SK-N-SH (cell line): ENCODE measurements at regions not wholly inside any gene's neighbourhood (a gene's known extent, or its start where the extent isn't known, plus 50 kb on each side); places are given as distances from the start of the nearest gene placed in this dataset.

ENCODE experiments used
- CTCF ChIA-PET: fragments of 300-600, 350-600 bp; formaldehyde crosslinking; extraction: SDS; loops from one replicate; lab custom pipeline; 2021; lab: Yijun Ruan, JAX
- POLR2A ChIA-PET: fragments of 350-600 bp; sonication (Branson Sonifier 250); formaldehyde crosslinking; extraction: SDS; loops from one replicate; lab custom pipeline; 2020; ENCODE audit warnings: antibody characterized with exemption, inconsistent platforms; lab: Yijun Ruan, JAX
- DNase-seq: peaks from one replicate; pipeline ENCODE4 v3.0.0; 2012
- H2AFZ ChIP-seq: fragments of 200-600 bp; sonication (generic); 2 replicates; pipeline ENCODE4 v1.8.1; 2016; ENCODE audit warnings: antibody characterized with exemption, mild to moderate bottlenecking, low read depth
- H3F3A ChIP-seq: fragments of 200-600 bp; sonication (generic); replicated peaks from 2 replicates; pipeline ENCODE3; 2016; ENCODE audit warnings: antibody characterized with exemption, mild to moderate bottlenecking; ENCODE audit not compliant: insufficient read depth
- H3K27ac ChIP-seq, 2 experiments: fragments of 200-500 bp in 1 of 2; fragments of 200-600 bp in 1 of 2; sonication (Bioruptor generic) in 1 of 2; sonication (generic), shearing (Covaris generic) in 1 of 2; 2 replicates each; pipeline versions ENCODE4 v1.5.1 to v1.6.1; 2014 to 2016; ENCODE audit warnings: low read depth in 2 of 2, inconsistent platforms in 1 of 2, low read length in 1 of 2, mild to moderate bottlenecking in 1 of 2, mixed read lengths in 1 of 2
- H3K27me3 ChIP-seq: fragments of 200-600 bp; sonication (generic), shearing (Covaris generic); 2 replicates; pipeline ENCODE4 v1.6.1; 2016; ENCODE audit warnings: mixed run types; ENCODE audit not compliant: insufficient read depth
- H3K36me3 ChIP-seq, 2 experiments: fragments of 200-500 bp in 1 of 2; fragments of 200-600 bp in 1 of 2; sonication (Bioruptor generic) in 1 of 2; sonication (generic) in 1 of 2; replicated peaks in 1 of 2; 2 replicates each; pipeline versions ENCODE3 to v1.5.1; 2014 to 2016; ENCODE audit warnings: low read length in 1 of 2, mild to moderate bottlenecking in 1 of 2; ENCODE audit not compliant: insufficient read depth in 2 of 2, control insufficient read depth in 1 of 2
- H3K4me1 ChIP-seq, 2 experiments: fragments of 200-500 bp in 1 of 2; fragments of 200-600 bp in 1 of 2; sonication (Bioruptor generic) in 1 of 2; sonication (generic), shearing (Covaris generic) in 1 of 2; 2 replicates each; pipeline versions ENCODE4 v1.5.1 to v1.6.1; 2014 to 2016; ENCODE audit warnings: low read depth in 1 of 2, low read length in 1 of 2, mixed run types in 1 of 2; ENCODE audit not compliant: insufficient read depth in 2 of 2, control insufficient read depth in 1 of 2
- H3K4me2 ChIP-seq: fragments of 200-600 bp; sonication (generic), shearing (Covaris generic); 2 replicates; pipeline ENCODE4 v1.6.1; 2017; ENCODE audit warnings: mixed run types
- H3K4me3 ChIP-seq, 2 experiments: fragments of 200-500 bp in 1 of 2; fragments of 200-600 bp in 1 of 2; sonication (Bioruptor generic) in 1 of 2; sonication (generic), shearing (Covaris generic) in 1 of 2; 2 replicates each; pipeline versions ENCODE4 v1.5.1 to v1.8.1; 2014 to 2016; ENCODE audit warnings: low read depth in 2 of 2, inconsistent platforms in 1 of 2, low read length in 1 of 2, mild to moderate bottlenecking in 1 of 2, mixed read lengths in 1 of 2, moderate library complexity in 1 of 2
- H3K79me2 ChIP-seq: fragments of 200-600 bp; sonication (generic); 2 replicates; pipeline ENCODE4 v1.8.1; 2017; ENCODE audit warnings: mild to moderate bottlenecking; ENCODE audit not compliant: insufficient read depth
- H3K9ac ChIP-seq: fragments of 200-600 bp; sonication (generic); 2 replicates; pipeline ENCODE4 v1.6.1; 2017; ENCODE audit warnings: mixed run types
- H3K9me2 ChIP-seq: fragments of 200-600 bp; sonication (generic); 2 replicates; pipeline ENCODE4 v1.6.1; 2017; ENCODE audit warnings: mixed run types
- H3K9me3 ChIP-seq: fragments of 200-600 bp; sonication (generic); 2 replicates; pipeline ENCODE4 v1.6.1; 2017; ENCODE audit warnings: mixed run types, mild to moderate bottlenecking, moderate library complexity
- H4K20me1 ChIP-seq: fragments of 200-600 bp; sonication (generic); 2 replicates; pipeline ENCODE4 v1.6.1; 2017; ENCODE audit warnings: mild to moderate bottlenecking, mixed run types; ENCODE audit not compliant: insufficient read depth
- CHD2 ChIP-seq: fragments of 150-350 bp; IDR thresholded peaks from 2 replicates; pipeline ENCODE4 v1.6.1; 2018; ENCODE audit warnings: low read length; ENCODE audit not compliant: partially characterized antibody
- EP300 ChIP-seq, 2 experiments: IDR thresholded peaks; 2 replicates each; pipeline versions ENCODE4 v1.4.0 to v1.6.1; 2012; ENCODE audit warnings: borderline replicate concordance in 1 of 2, low read depth in 1 of 2, low read length in 1 of 2
- EZH2phosphoT487 ChIP-seq: fragments of 200-600 bp; sonication (generic); IDR thresholded peaks from 2 replicates; pipeline ENCODE4 v1.6.1; 2017; ENCODE audit warnings: low read depth, mixed run types, mild to moderate bottlenecking, antibody characterized with exemption, moderate library complexity, borderline replicate concordance
- FOSL2 ChIP-seq: IDR thresholded peaks from 2 replicates; pipeline ENCODE4 v1.4.0; 2012; ENCODE audit warnings: low read depth, mild to moderate bottlenecking, moderate library complexity, borderline replicate concordance
- FOXJ3 ChIP-seq: sonication (generic); formaldehyde crosslinking; IDR thresholded peaks from 2 replicates; pipeline ENCODE4 v1.5.1; 2020; ENCODE audit warnings: mild to moderate bottlenecking, missing genetic modification reagents
- JUND ChIP-seq: IDR thresholded peaks from 2 replicates; pipeline ENCODE4 v1.4.0; 2012
- MAX ChIP-seq: IDR thresholded peaks from 2 replicates; pipeline ENCODE4 v1.4.0; 2012; ENCODE audit warnings: low read depth
- MXI1 ChIP-seq: IDR thresholded peaks from 2 replicates; pipeline ENCODE4 v1.6.1; 2012; ENCODE audit warnings: mild to moderate bottlenecking, low read depth, low read length, improper control_type of control experiment
- NFIC ChIP-seq: IDR thresholded peaks from 2 replicates; pipeline ENCODE4 v1.4.0; 2012; ENCODE audit warnings: borderline replicate concordance
- NRF1 ChIP-seq: IDR thresholded peaks from 2 replicates; pipeline ENCODE4 v1.6.1; 2012; ENCODE audit warnings: low read depth, mild to moderate bottlenecking, low read length
- RAD21 ChIP-seq: IDR thresholded peaks from 2 replicates; pipeline ENCODE4 v1.6.1; 2012; ENCODE audit warnings: mild to moderate bottlenecking, low read length
- RCOR1 ChIP-seq: fragments of 150-350 bp; IDR thresholded peaks from 2 replicates; pipeline ENCODE4 v1.6.1; 2017; ENCODE audit warnings: antibody characterized with exemption, low read length
- RFX5 ChIP-seq: IDR thresholded peaks from 2 replicates; pipeline ENCODE4 v1.6.1; 2012; ENCODE audit warnings: mild to moderate bottlenecking, improper control_type of control experiment, low read length
- RXRA ChIP-seq: IDR thresholded peaks from 2 replicates; pipeline ENCODE4 v1.4.0; 2012; ENCODE audit warnings: low read depth, mild to moderate bottlenecking, borderline replicate concordance
- SIN3A ChIP-seq: IDR thresholded peaks from 2 replicates; pipeline ENCODE4 v1.6.1; 2012; ENCODE audit warnings: low read depth, mild to moderate bottlenecking, low read length, moderate library complexity, borderline replicate concordance
- SMC3 ChIP-seq: IDR thresholded peaks from 2 replicates; pipeline ENCODE4 v1.6.1; 2012; ENCODE audit warnings: low read depth, low read length, improper control_type of control experiment
- TAF1 ChIP-seq: IDR thresholded peaks from 2 replicates; pipeline ENCODE4 v1.6.1; 2012; ENCODE audit warnings: low read depth, mild to moderate bottlenecking, low read length, moderate library complexity, borderline replicate concordance
- TCF12 ChIP-seq: IDR thresholded peaks from 2 replicates; pipeline ENCODE4 v1.4.0; 2012
- TEAD4 ChIP-seq: IDR thresholded peaks from 2 replicates; pipeline ENCODE4 v1.4.0; 2012; ENCODE audit warnings: mild to moderate bottlenecking, borderline replicate concordance; ENCODE audit not compliant: insufficient read depth
- WGBS: methylation state at CpG from one replicate; pipeline ENCODE4 v1.1.6; 2017; ENCODE audit warnings: low lambda C conversion rate; 5-methylcytosine and 5-hydroxymethylcytosine counted together
- TF ChIP-seq, protein P1 (sequence below): IDR thresholded peaks from 2 replicates; pipeline ENCODE4 v1.4.0; 2012; ENCODE audit warnings: low read depth, borderline replicate concordance

- POLR2A ChIA-PET = no interaction called here
- H3K27me3 ChIP-seq = no peaks in the 10 kb centered on the region
- H3K36me3 ChIP-seq = no peaks in the 10 kb centered on the region
- no peaks in the 10 kb centered on the region for H3F3A ChIP-seq
- no peaks in the 10 kb centered on the region for H4K20me1 ChIP-seq
- no peak overlapping the region for H3K4me2 ChIP-seq
- TF ChIP-seq NRF1 = no peak
- no peak for TF ChIP-seq NFIC
- no peak for TF ChIP-seq MXI1
- no peak for TF ChIP-seq RXRA
- TF ChIP-seq TCF12 = no peak
- TF ChIP-seq FOXJ3 (CRISPR knock-in tag) = no peak
- no peak for TF ChIP-seq EZH2phosphoT487
- no peak for TF ChIP-seq TEAD4
- no peak for TF ChIP-seq TAF1
- TF ChIP-seq RAD21 = no peak
- TF ChIP-seq, protein P1, sequence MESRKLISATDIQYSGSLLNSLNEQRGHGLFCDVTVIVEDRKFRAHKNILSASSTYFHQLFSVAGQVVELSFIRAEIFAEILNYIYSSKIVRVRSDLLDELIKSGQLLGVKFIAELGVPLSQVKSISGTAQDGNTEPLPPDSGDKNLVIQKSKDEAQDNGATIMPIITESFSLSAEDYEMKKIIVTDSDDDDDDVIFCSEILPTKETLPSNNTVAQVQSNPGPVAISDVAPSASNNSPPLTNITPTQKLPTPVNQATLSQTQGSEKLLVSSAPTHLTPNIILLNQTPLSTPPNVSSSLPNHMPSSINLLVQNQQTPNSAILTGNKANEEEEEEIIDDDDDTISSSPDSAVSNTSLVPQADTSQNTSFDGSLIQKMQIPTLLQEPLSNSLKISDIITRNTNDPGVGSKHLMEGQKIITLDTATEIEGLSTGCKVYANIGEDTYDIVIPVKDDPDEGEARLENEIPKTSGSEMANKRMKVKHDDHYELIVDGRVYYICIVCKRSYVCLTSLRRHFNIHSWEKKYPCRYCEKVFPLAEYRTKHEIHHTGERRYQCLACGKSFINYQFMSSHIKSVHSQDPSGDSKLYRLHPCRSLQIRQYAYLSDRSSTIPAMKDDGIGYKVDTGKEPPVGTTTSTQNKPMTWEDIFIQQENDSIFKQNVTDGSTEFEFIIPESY = no peak
- TF ChIP-seq SMC3 = no peak
- no peak for TF ChIP-seq FOSL2
- no peak for TF ChIP-seq JUND
- no peak for TF ChIP-seq CHD2
- no peak for TF ChIP-seq SIN3A
- TF ChIP-seq RFX5 = no peak
- no peak for TF ChIP-seq EP300 (IDR thresholded peaks at IDR 0.05; ENCODE audit: borderline replicate concordance in 1 of 2, low read depth in 1 of 2, low read length in 1 of 2)
- no peak for TF ChIP-seq MAX
- TF ChIP-seq RCOR1 = no peak
- CTCF ChIA-PET = no interaction called here
- H3K4me3 ChIP-seq = no peak overlapping the region
- H3K79me2 ChIP-seq = no peaks in the 10 kb centered on the region
- no peaks in the 10 kb centered on the region for H3K4me1 ChIP-seq
- no peak overlapping the region for H3K9ac ChIP-seq
- 4% methylated on average over 3 of the region's 3 CpGs for WGBS
- no peak for DNase-seq
- no peak overlapping the region for H3K27ac ChIP-seq
- no peaks in the 10 kb centered on the region for H3K9me3 ChIP-seq
- no peaks in the 10 kb centered on the region for H3K9me2 ChIP-seq
- H2AFZ ChIP-seq = no peak overlapping the region
Measured at GRCh38 chr4:84394386-84394785, 104.7 kb downstream of the NKX6-1 start.
